Gastrocnemius medialis (tissue), 4 donors: ENCODE measurements at regions not wholly inside any gene's neighbourhood (a gene's known extent, or its start where the extent isn't known, plus 50 kb on each side); places are given as distances from the start of the nearest gene placed in this dataset.

Experiments
- ATAC-seq, 2 donors: fragments of 150-250 bp; one replicate each; pipeline ENCODE4 v1.9.1; 2016
- DNase-seq, 2 donors: peaks; one replicate each; pipeline ENCODE4 v3.0.0-alpha.2; 2019
- H3K27ac ChIP-seq, 4 donors: fragments of 200-600 bp; sonication (generic); 1 replicate in 1 of 4; 2 replicates in 3 of 4; pipeline ENCODE4 v1.5.1; 2016 to 2018; ENCODE audit warnings: mild to moderate bottlenecking in 2 of 4, moderate library complexity in 1 of 4
- H3K27me3 ChIP-seq, 3 donors: fragments of 200-600 bp; sonication (generic) in 2 of 3; 1 replicate in 1 of 3; 2 replicates in 2 of 3; pipeline versions ENCODE4 v1.5.1 to v1.6.0; 2016 to 2019; ENCODE audit warnings: mild to moderate bottlenecking in 1 of 3, moderate library complexity in 1 of 3
- H3K36me3 ChIP-seq, 2 donors: fragments of 200-600 bp; sonication (generic) in 1 of 2; one replicate each; pipeline ENCODE4 v1.5.1; 2017 to 2018
- H3K4me1 ChIP-seq, 2 donors: fragments of 200-600 bp; sonication (generic) in 1 of 2; one replicate each; pipeline ENCODE4 v1.5.1; 2016 to 2017; ENCODE audit warnings: mild to moderate bottlenecking in 2 of 2
- H3K4me3 ChIP-seq, 4 donors: fragments of 200-600 bp; sonication (generic) in 3 of 4; 1 replicate in 1 of 4; 2 replicates in 3 of 4; pipeline ENCODE4 v1.5.1; 2016 to 2019; ENCODE audit warnings: mild to moderate bottlenecking in 2 of 4
- H3K9me3 ChIP-seq, 3 donors: fragments of 200-600 bp; sonication (generic) in 2 of 3; 1 replicate in 1 of 3; 2 replicates in 2 of 3; pipeline ENCODE4 v1.5.1; 2016 to 2019
- CTCF ChIP-seq, 5 experiments: fragments of 450-650 bp in 3 of 5; fragments of 200-600 bp in 2 of 5; sonication (generic) in 2 of 5; IDR thresholded peaks in 4 of 5; conservative IDR thresholded peaks in 1 of 5; 1 replicate in 4 of 5; 2 replicates in 1 of 5; pipeline ENCODE4 v1.5.1; 2016 to 2019; ENCODE audit warnings: antibody characterized with exemption in 5 of 5, mild to moderate bottlenecking in 3 of 5, moderate library complexity in 3 of 5
- POLR2A ChIP-seq, 2 donors: fragments of 450-650 bp; IDR thresholded peaks; one replicate each; pipeline ENCODE4 v1.6.1; 2017; ENCODE audit warnings: antibody characterized with exemption in 2 of 2, mild to moderate bottlenecking in 2 of 2, moderate library complexity in 2 of 2
- in situ Hi-C, 4 donors: fragments of 200-750 bp; cut with MboI; loops; one replicate each; pipeline versions ENCODE4 v1.15.0 to v1.8.0; 2017; ENCODE audit warnings: low sequenced_read_pairs in 4 of 4
- intact Hi-C: fragments of 100-400 bp; cut with DNase I; formaldehyde crosslinking; loops from one replicate; pipeline ENCODE4 v1.15.1; 2023; ENCODE audit warnings: low total_unique reads

DNA sequence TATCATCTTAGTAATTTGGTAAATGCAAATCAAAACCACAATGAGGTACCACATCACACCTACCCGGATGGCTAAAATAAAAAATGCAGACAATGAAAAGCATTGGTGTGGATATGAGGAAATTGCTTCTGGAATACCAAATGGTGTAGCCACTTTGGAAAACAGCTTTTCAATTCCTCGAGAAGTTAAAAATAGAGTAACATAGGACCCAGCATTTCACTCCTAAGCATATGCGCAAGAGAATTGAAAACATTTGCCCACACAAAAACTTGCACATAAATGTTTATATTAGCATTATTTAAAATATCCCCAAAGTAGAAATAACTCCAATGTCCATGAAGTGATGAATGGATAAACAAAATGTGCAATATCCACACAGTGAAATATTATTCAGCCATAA is 608.7 kb downstream of the ISL1 start:
- no peaks in the 10 kb centered on the region for H3K9me3 ChIP-seq
- no peak for DNase-seq
- H3K27me3 ChIP-seq = no peaks in the 10 kb centered on the region
- intact Hi-C loops (no loop called here), in situ Hi-C loops (loop anchor here in 1 of 4 donors (25.0 kb wide), 1 partner anchor 1030 kb away; no protein-coding TSS in a partner anchor)
- no peak for ATAC-seq
- H3K36me3 ChIP-seq = no peaks in the 10 kb centered on the region
- no peaks in the 10 kb centered on the region for H3K4me1 ChIP-seq
- no peak for TF ChIP-seq POLR2A (IDR thresholded peaks at IDR 0.05)
- no peak for TF ChIP-seq CTCF (IDR thresholded peaks at IDR 0.05 in 4 of 5, conservative IDR thresholded peaks at IDR 0.05 in 1 of 5)
- no peak overlapping the region for H3K4me3 ChIP-seq
- no peak overlapping the region for H3K27ac ChIP-seq

- no peak for ATAC-seq
- in situ Hi-C loops = loop anchor here in 1 of 4 donors (25.0 kb wide), 1 partner anchor 1034 kb away; no protein-coding TSS in a partner anchor
These were observed 612.6 kb downstream of the ISL1 start for GRCh38 chr5:51995773-51996306.

GRCh38 chr5:51996356-51996861 is 613.2 kb downstream of the ISL1 start:
- DNase-seq (no peak), ATAC-seq (no peak)
- no peaks in the 10 kb centered on the region for H3K27me3 ChIP-seq
- in situ Hi-C loops = loop anchor here in 1 of 4 donors (25.0 kb wide), 1 partner anchor 1034 kb away; no protein-coding TSS in a partner anchor
- H3K27ac ChIP-seq = no peak overlapping the region
- no peak overlapping the region for H3K4me3 ChIP-seq
- H3K9me3 ChIP-seq = no peaks in the 10 kb centered on the region
- intact Hi-C loops = no loop called here
- no peak for TF ChIP-seq POLR2A (IDR thresholded peaks at IDR 0.05)
- TF ChIP-seq CTCF (IDR thresholded peaks at IDR 0.05 in 4 of 5, conservative IDR thresholded peaks at IDR 0.05 in 1 of 5) = no peak
- H3K4me1 ChIP-seq = no peaks in the 10 kb centered on the region
- no peaks in the 10 kb centered on the region for H3K36me3 ChIP-seq

More at GRCh38 chr5:51995773-51996306, 612.6 kb downstream of the ISL1 start:
- Histone ChIP-seq H3K9me3 (no peaks in the 10 kb centered on the region), H3K27me3 (no peaks in the 10 kb centered on the region), H3K27ac (no peak overlapping the region), H3K36me3 (no peaks in the 10 kb centered on the region), H3K4me3 (no peak overlapping the region), H3K4me1 (no peaks in the 10 kb centered on the region)
- intact Hi-C loops = no loop called here
- TF ChIP-seq POLR2A (IDR thresholded peaks at IDR 0.05) (no peak), CTCF (IDR thresholded peaks at IDR 0.05 in 4 of 5, conservative IDR thresholded peaks at IDR 0.05 in 1 of 5) (no peak)
- DNase-seq = no peak

- Histone ChIP-seq H3K36me3 (no peaks in the 10 kb centered on the region), H3K9me3 (no peaks in the 10 kb centered on the region), H3K27ac (no peak overlapping the region), H3K27me3 (no peaks in the 10 kb centered on the region), H3K4me3 (no peak overlapping the region), H3K4me1 (no peaks in the 10 kb centered on the region)
- no peak for ATAC-seq
- TF ChIP-seq CTCF (IDR thresholded peaks at IDR 0.05 in 4 of 5, conservative IDR thresholded peaks at IDR 0.05 in 1 of 5) (no peak), POLR2A (IDR thresholded peaks at IDR 0.05) (no peak)
- DNase-seq = no peak
- in situ Hi-C loops (loop anchor here in 1 of 4 donors (25.0 kb wide), 1 partner anchor 1035 kb away; no protein-coding TSS in a partner anchor), intact Hi-C loops (no loop called here)
These were observed 614.3 kb downstream of the ISL1 start for GRCh38 chr5:51997500-51997899.
